ENCODE measurements at regions not wholly inside any gene's neighbourhood (a gene's known extent, or its start where the extent isn't known, plus 50 kb on each side); places are given as distances from the start of the nearest gene placed in this dataset.

DNA sequence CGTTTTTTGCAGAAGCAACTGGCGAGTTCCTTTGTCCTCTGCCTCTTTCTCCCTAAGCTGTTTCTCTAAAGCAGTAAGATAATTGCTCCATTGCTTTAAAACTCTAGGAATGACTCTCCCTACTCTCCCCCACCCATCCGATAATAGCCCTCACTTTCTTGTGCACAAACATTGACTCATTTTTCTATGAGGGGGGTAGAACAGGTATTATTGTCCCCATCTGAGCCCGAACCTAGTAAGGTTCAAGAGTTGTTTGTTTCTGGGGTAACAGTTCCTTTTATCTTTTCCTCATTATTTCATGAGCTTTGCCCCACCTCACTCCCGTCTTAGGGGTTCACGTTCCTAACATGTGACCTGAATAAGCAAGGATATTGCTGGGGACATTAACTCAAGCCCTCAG is 190.6 kb downstream of the EMP1 start (continued):
- TF ChIP-seq, protein P1, sequence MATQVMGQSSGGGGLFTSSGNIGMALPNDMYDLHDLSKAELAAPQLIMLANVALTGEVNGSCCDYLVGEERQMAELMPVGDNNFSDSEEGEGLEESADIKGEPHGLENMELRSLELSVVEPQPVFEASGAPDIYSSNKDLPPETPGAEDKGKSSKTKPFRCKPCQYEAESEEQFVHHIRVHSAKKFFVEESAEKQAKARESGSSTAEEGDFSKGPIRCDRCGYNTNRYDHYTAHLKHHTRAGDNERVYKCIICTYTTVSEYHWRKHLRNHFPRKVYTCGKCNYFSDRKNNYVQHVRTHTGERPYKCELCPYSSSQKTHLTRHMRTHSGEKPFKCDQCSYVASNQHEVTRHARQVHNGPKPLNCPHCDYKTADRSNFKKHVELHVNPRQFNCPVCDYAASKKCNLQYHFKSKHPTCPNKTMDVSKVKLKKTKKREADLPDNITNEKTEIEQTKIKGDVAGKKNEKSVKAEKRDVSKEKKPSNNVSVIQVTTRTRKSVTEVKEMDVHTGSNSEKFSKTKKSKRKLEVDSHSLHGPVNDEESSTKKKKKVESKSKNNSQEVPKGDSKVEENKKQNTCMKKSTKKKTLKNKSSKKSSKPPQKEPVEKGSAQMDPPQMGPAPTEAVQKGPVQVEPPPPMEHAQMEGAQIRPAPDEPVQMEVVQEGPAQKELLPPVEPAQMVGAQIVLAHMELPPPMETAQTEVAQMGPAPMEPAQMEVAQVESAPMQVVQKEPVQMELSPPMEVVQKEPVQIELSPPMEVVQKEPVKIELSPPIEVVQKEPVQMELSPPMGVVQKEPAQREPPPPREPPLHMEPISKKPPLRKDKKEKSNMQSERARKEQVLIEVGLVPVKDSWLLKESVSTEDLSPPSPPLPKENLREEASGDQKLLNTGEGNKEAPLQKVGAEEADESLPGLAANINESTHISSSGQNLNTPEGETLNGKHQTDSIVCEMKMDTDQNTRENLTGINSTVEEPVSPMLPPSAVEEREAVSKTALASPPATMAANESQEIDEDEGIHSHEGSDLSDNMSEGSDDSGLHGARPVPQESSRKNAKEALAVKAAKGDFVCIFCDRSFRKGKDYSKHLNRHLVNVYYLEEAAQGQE (IDR thresholded peaks at IDR 0.05) = no peak

DNA sequence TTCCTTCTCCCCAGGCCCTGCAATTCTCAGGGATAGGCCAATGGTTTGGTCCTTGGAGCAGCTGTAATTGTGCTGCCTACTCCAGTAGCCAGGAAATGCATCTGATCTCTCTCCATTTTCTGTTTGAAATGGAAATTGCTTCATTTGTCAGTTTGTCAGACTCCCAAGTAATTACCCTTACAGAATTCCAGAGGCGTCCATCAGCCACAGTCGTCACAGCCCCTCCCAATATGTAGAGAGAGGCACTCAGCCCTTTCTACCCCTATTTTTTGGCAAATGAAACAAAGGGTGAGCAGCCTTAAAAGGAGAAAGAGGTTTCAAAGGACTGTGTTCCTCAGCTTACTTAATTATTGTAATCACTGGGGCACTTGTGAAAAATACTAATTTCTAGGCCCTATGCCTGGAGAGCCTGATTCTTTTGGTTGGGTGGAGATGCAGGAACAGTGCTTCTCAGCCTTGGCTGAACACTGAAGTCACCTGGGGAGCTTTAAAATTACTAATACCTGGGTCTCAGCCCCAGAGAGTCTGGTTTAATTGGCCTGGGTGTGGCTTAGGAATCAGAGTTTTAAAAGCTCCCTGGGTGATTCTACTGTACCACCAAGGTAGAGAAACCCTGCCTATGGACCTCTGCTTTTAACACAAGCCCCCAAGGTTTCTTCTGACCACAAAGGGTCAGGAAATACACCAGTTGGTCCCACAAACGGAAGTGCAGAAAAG is 190.0 kb downstream of the EMP1 start:
- Histone ChIP-seq H3K27ac (ENCODE audit: low read depth in 1 of 2, low read length in 2 of 2) (no peak overlapping the region), H3K36me3 (ENCODE audit: control insufficient read depth in 4 of 4, insufficient read depth in 3 of 4, low read depth in 1 of 4, low read length in 3 of 4) (no peaks in the 10 kb centered on the region), H3K27me3 (ENCODE audit: control insufficient read depth in 4 of 4, insufficient read depth in 4 of 4, low read length in 3 of 4) (no peaks in the 10 kb centered on the region), H3K4me1 (ENCODE audit: control insufficient read depth in 4 of 4, insufficient read depth in 4 of 4, low read length in 3 of 4) (peaks cover 2 to 12% (median 11%) of the 10 kb centered on the region in 4 donors), H3K9me3 (ENCODE audit: control insufficient read depth in 4 of 4, low read length in 3 of 4) (no peaks in the 10 kb centered on the region), H3K9ac (ENCODE audit: low read depth in 1 of 2, low read length in 2 of 2) (no peak overlapping the region), H3K4me3 (ENCODE audit: low read depth in 1 of 3, low read length in 3 of 3) (no peak overlapping the region)
- DNase-seq (ENCODE audit: low spot score) = no peak
- 73% methylated on average over 3 of the region's 3 CpGs for WGBS
- TF ChIP-seq, protein P2, sequence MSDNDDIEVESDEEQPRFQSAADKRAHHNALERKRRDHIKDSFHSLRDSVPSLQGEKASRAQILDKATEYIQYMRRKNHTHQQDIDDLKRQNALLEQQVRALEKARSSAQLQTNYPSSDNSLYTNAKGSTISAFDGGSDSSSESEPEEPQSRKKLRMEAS (IDR thresholded peaks at IDR 0.05) = no peak
- TF ChIP-seq GABPA (IDR thresholded peaks at IDR 0.05 in 1 of 2, conservative IDR thresholded peaks at IDR 0.05 in 1 of 2) (no peak), EGR1 (IDR thresholded peaks at IDR 0.05; ENCODE audit: low read depth in 2 of 2) (no peak), FOXA2 (IDR thresholded peaks at IDR 0.05) (no peak), NR2F2 (IDR thresholded peaks at IDR 0.05) (no peak), JUND (IDR thresholded peaks at IDR 0.05) (no peak), RAD21 (IDR thresholded peaks at IDR 0.05) (no peak), FOXA1 (IDR thresholded peaks at IDR 0.05) (no peak), SP1 (IDR thresholded peaks at IDR 0.05) (no peak), HNF4A (conservative IDR thresholded peaks at IDR 0.05) (no peak)
- TF ChIP-seq, protein P3, sequence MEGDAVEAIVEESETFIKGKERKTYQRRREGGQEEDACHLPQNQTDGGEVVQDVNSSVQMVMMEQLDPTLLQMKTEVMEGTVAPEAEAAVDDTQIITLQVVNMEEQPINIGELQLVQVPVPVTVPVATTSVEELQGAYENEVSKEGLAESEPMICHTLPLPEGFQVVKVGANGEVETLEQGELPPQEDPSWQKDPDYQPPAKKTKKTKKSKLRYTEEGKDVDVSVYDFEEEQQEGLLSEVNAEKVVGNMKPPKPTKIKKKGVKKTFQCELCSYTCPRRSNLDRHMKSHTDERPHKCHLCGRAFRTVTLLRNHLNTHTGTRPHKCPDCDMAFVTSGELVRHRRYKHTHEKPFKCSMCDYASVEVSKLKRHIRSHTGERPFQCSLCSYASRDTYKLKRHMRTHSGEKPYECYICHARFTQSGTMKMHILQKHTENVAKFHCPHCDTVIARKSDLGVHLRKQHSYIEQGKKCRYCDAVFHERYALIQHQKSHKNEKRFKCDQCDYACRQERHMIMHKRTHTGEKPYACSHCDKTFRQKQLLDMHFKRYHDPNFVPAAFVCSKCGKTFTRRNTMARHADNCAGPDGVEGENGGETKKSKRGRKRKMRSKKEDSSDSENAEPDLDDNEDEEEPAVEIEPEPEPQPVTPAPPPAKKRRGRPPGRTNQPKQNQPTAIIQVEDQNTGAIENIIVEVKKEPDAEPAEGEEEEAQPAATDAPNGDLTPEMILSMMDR (IDR thresholded peaks at IDR 0.05; ENCODE audit: low read depth, low read length, missing input control) = no peak
- TF ChIP-seq, protein P4, sequence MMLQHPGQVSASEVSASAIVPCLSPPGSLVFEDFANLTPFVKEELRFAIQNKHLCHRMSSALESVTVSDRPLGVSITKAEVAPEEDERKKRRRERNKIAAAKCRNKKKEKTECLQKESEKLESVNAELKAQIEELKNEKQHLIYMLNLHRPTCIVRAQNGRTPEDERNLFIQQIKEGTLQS (IDR thresholded peaks at IDR 0.05) = no peak
- TF ChIP-seq, protein P5, sequence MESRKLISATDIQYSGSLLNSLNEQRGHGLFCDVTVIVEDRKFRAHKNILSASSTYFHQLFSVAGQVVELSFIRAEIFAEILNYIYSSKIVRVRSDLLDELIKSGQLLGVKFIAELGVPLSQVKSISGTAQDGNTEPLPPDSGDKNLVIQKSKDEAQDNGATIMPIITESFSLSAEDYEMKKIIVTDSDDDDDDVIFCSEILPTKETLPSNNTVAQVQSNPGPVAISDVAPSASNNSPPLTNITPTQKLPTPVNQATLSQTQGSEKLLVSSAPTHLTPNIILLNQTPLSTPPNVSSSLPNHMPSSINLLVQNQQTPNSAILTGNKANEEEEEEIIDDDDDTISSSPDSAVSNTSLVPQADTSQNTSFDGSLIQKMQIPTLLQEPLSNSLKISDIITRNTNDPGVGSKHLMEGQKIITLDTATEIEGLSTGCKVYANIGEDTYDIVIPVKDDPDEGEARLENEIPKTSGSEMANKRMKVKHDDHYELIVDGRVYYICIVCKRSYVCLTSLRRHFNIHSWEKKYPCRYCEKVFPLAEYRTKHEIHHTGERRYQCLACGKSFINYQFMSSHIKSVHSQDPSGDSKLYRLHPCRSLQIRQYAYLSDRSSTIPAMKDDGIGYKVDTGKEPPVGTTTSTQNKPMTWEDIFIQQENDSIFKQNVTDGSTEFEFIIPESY (IDR thresholded peaks at IDR 0.05) = no peak
- TF ChIP-seq, protein P1 (IDR thresholded peaks at IDR 0.05) = no peak

All from liver (tissue), 8 donors.